Fibroblast of the conjunctiva (primary cell): ENCODE measurements at regions not wholly inside any gene's neighbourhood (a gene's known extent, or its start where the extent isn't known, plus 50 kb on each side); places are given as distances from the start of the nearest gene placed in this dataset.

ENCODE experiments used
- DNase-seq: peaks from one replicate; pipeline ENCODE4 v3.0.0-alpha.2; 2010; ENCODE audit warnings: low read depth

- DNase-seq = no peak
Observed at GRCh38 chr4:32991663-32992062, 2271.5 kb downstream of the PCDH7 start.

DNA sequence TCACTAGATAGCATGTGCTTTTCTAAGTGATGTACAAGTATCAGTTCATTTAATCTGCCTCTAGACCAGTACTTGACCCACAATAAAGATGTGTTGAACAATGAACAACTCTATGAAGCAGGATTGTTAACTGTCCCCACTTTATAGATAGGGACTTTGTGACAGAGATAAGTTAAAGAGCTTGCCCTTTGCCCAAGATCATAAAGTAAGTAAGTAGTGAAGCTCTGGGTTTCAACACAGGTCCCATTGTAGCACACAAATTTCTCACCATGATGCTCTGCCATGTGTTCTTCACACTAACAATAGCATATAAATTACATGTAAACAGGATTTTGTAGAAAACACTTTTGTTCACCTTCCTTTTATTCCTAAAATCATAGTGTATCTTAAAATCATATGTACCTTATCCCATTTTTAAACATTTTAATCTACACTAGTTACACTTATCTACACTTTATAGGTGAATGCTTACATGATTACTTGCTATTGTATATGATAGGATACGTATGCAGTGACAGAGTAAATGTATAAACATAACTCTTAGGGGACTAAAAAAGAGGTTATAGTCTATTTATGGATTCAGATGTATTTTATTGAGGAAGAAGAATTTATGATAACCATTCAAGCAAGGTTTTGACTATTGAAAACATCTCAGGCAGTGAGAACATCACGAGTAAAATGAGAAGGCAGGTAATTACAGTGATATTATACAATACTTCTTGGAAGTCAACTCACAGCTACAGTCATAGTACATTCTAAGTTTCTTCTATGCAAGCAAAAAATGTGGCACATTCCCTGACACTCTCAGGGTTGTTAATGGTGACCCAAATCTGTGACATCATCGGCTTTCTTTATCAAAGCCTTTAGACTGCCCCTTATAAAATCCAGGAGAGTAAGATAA, 2275.1 kb downstream of the PCDH7 start:
- DNase-seq = no peak

DNA sequence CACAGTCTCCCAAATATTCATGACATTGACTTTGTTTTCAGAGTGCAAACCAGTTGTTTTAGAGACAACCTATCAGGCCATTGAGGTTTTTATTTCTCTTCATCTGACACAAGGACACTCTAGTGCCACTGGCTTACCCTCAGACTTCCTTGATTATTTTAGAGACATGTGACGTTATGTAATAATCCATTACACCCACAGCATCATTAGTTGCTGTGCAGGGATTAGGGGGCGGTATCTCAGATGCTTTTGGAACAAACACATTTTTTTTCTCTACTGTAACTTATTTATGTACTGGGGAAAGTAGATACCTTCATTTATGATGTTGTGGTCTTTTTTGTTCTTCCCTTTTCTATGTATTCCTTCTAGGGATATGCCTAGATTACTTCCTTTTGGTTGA, 2293.1 kb downstream of the PCDH7 start:
- DNase-seq = no peak

DNA sequence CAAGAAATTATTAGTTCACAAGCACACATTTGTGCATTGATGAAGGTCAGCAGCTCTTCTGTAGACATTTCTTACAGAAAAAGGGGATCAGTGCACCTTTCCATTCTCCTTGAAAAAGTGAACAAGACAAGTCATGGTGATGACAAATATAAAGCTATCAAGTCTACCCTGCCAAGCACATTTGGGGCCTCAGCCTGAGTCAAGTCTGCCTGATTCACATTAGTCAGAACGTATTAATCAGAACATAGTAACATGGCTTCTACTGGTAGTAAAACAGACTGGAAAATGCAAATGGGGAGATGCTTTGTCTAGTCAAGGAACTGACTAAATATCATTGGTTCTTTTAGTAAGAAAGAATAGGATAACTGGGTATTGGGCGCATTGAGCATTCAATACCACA, 2305.1 kb downstream of the PCDH7 start:
- no peak for DNase-seq

- DNase-seq = no peak
Observed at GRCh38 chr4:33029976-33030375, 2309.8 kb downstream of the PCDH7 start.

DNA sequence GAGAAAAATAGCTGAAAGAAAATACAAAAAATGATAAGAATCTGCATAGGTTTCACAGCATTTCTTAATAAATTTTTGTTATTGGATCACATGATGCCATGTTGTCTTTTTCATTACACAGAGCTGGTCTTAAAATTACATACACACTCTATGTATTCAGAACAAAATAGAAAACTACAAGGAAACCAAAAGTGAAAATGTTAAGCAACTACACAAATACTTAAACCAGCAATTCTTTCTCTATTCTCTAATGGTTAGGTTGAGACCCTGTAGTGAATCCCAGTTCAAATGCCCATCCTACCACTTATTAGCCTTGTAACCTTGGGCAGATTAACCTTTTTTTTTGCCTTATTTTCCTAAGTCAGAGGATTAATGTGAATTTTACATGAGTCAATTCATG, 2311.2 kb downstream of the PCDH7 start:
- no peak for DNase-seq

- DNase-seq = no peak
Observed at GRCh38 chr4:33037464-33037863, 2317.3 kb downstream of the PCDH7 start.

DNA sequence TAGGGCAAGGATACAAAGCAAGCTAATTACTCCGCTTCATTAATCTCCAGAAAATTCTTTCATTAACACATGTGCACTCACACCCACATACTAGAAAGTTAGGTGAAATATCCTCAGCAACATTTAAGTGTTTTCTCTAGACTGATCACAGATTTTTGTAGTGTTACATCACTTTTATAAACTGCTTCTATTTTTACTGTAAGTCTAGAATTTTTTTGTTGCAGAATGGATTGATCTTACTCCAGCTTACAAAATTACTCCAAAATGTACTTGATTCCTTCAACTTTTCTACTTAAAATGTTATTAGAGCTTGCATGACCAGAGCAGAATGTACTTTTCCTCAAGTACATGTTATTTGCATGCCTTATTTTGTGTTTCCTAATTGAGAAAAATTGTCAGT, 2325.2 kb downstream of the PCDH7 start:
- DNase-seq = no peak

- no peak for DNase-seq
Observed at GRCh38 chr4:33052241-33052640, 2332.1 kb downstream of the PCDH7 start.

- DNase-seq = no peak
Observed at GRCh38 chr4:33054161-33054560, 2334.0 kb downstream of the PCDH7 start.

DNA sequence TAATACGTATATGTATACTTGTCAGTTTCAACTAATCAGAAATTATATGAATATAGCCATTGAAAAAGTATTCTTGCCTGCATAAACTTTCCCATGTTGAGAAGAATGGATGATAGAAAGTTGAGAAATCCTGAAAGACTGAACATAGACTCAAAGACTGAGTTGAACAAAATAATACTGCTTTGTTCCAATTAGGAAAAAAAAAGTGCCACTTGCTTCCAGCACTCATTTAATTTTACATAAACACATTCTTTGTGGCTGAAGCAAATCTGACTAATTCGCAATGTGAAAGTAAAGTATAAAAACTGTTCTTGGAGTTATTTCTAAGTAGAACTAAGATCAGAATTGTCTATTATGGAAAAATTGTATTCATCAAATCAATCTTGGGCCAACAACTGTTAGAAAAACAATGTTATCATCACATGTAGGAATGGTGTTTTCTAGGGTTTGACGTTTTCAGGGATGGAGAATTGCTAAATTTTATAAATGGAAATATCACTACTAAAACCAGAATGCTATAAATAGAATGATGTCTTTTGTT, 2334.6 kb downstream of the PCDH7 start:
- no peak for DNase-seq

DNA sequence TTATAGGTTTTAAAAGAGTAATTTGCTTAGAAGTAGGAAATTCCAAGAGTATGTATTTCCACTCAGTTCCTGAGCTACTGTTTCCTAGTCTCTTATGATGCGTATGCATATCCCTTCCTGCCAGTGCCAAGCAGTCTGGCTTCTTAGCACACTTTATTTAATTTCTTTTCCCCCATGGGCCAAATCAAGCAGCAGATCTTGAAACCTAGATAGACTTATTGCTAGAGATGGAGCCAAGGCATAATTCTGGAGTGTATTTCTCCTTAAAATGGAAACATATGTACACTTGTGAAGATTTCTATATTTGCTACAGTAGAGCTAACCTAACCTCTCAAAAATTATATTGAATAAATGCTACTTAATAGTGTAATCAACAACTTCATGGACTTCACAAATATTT, 2337.6 kb downstream of the PCDH7 start:
- DNase-seq = no peak

DNA sequence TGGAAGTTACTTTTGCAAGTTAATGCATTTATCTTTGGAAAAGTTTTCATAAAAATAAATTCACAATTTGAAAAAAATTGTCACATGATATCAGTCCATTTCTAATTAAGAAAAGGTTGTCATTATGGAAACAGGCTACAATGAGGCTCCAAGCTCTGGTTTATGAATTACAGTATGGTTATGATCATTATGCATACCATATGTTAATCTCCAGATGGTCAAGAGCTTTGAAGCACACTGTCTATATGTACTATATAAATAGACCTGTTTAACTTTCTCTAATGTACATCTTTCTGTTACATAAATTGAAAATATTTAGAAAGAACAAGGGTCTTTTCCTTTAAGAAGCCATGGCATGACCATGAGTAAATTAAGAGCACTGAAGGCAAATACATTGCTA, 2338.8 kb downstream of the PCDH7 start:
- DNase-seq = no peak

- DNase-seq = no peak
Observed at GRCh38 chr4:33060674-33061542, 2340.7 kb downstream of the PCDH7 start.

- no peak for DNase-seq
Observed at GRCh38 chr4:33061727-33062126, 2341.6 kb downstream of the PCDH7 start.

DNA sequence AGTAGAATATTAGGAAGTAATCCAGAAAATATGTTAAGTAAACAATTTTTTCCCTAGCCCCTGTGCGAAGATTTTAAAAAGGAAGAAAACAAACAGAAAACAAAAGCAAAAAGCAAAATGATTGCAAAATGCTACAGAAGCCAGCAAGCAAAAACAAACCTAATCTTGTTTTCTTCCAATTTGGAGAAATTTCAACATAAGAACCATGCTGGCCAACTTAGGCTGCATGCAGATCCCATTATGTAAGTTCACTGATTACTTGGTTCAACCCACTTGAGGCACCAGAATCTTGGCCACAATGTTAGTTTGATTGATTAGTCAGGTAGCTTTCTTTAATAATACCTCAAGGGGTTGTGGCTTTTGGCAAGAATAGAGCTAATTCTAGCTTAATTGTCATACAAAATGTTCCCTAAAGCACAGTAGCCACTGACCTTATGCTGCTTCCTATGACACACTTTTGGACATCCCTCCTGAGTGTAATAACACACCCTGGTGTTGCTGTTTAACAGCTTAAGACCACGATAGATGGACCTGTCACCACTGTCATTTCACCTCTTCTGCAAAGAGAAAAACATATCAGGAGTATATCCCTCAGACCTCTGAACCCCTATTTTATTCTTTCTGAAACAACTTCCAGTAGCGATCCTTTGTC, 2342.1 kb downstream of the PCDH7 start:
- no peak for DNase-seq

DNA sequence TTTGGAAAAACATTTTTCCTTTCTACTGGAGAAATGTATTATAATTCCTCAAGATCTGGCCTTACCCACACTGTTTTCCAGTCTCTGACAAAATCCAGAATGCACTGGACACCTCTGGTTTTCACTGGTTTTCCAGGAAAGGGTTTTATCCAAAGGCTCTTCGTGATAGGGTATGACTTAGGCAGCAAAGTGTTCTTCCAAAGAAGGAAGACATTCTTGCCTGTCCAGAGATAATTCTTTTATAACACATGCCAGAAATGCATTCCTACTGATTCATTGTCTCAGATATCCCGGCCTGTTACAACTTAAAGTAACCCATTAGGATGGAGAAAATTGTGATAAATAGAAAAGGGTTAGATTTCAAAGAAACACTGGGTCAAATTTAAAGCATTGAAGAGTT, 2343.1 kb downstream of the PCDH7 start:
- no peak for DNase-seq

DNA sequence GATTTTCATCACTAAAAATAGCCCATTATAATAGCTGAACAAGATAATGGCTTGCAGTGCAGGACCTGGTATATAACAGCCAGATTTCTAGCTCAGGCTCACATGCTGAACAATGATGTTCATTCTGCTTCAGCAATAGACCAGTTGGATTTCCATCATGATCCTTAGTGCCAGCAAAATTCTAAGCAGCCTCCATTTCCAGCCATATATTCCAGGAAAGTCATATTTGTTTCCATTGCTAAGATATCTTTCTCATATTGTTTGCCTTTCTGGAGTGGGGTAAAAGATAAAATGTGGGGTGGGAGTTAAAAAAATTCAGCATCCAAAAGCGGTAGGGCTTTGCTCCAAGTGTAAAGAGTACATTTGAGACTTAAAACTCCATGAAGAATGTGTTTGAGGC, 2344.1 kb downstream of the PCDH7 start:
- no peak for DNase-seq

- no peak for DNase-seq
Observed at GRCh38 chr4:33065749-33066148, 2345.6 kb downstream of the PCDH7 start.

- DNase-seq = no peak
Observed at GRCh38 chr4:33067221-33067620, 2347.1 kb downstream of the PCDH7 start.

GRCh38 chr4:33068539-33068938, 2348.4 kb downstream of the PCDH7 start:
- no peak for DNase-seq

DNA sequence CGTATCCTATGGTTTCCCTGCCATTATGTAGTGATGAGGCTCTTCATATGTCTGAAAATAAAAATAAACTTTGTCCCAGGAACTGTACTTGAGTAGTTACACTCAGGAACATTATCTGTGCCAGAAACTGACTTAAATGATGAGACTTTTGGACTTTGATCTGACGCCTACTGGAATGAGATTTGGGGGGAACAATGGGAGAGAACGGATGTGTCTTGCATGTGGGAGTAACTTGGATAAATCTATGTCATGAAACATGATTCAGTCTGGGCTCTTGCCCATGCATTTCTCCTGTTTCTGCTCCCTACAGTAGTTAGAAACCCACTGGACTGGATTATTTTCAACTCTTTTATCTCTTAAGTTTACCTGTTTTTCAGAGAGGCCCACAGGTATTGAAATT, 2351.4 kb downstream of the PCDH7 start:
- no peak for DNase-seq
